Neuronal stem cell (in vitro differentiated cells): ENCODE measurements at regions not wholly inside any gene's neighbourhood (a gene's known extent, or its start where the extent isn't known, plus 50 kb on each side); places are given as distances from the start of the nearest gene placed in this dataset.

Source experiments
- DNase-seq: peaks from one replicate; pipeline ENCODE4 v3.0.0-alpha.2; 2013; ENCODE audit warnings: low spot score
- H2AFZ ChIP-seq: one replicate; pipeline ENCODE4 v1.6.1; 2013; ENCODE audit warnings: mild to moderate bottlenecking, low read length, inconsistent platforms
- H2AK5ac ChIP-seq: 2 replicates; pipeline ENCODE4 v1.6.1; 2013; ENCODE audit warnings: low read depth, mild to moderate bottlenecking, inconsistent platforms, low read length, moderate library complexity, mixed read lengths
- H2BK120ac ChIP-seq: 2 replicates; pipeline ENCODE4 v1.6.1; 2013; ENCODE audit warnings: low read depth, mild to moderate bottlenecking, inconsistent platforms, low read length, moderate library complexity, mixed read lengths
- H2BK12ac ChIP-seq: one replicate; pipeline ENCODE4 v1.6.1; 2013; ENCODE audit warnings: low read length, inconsistent platforms
- H2BK15ac ChIP-seq: 2 replicates; pipeline ENCODE4 v1.6.1; 2013; ENCODE audit warnings: mild to moderate bottlenecking, low read length, inconsistent platforms, mixed read lengths
- H2BK5ac ChIP-seq: one replicate; pipeline ENCODE4 v1.6.1; 2013; ENCODE audit warnings: inconsistent platforms, mild to moderate bottlenecking, low read length, moderate library complexity
- H3K14ac ChIP-seq: one replicate; pipeline ENCODE4 v1.6.1; 2013; ENCODE audit warnings: low read length, inconsistent platforms
- H3K18ac ChIP-seq: 2 replicates; pipeline ENCODE4 v1.6.1; 2013; ENCODE audit warnings: low read length, inconsistent platforms
- H3K23ac ChIP-seq: 2 replicates; pipeline ENCODE4 v1.6.1; 2013; ENCODE audit warnings: low read depth, mild to moderate bottlenecking, mixed read lengths, low read length, inconsistent platforms; ENCODE audit not compliant: poor library complexity
- H3K27ac ChIP-seq: replicated peaks from 3 replicates; pipeline ENCODE4 v1.5.1; 2013; ENCODE audit warnings: low read length, inconsistent platforms
- H3K27me3 ChIP-seq, 3 experiments: 2 replicates each; pipeline ENCODE4 v1.6.1; 2013; ENCODE audit warnings: low read length in 3 of 3, mild to moderate bottlenecking in 2 of 3, inconsistent platforms in 1 of 3, low read depth in 1 of 3, mixed read lengths in 1 of 3, moderate library complexity in 1 of 3; ENCODE audit not compliant: control insufficient read depth in 3 of 3, insufficient read depth in 3 of 3
- H3K36me3 ChIP-seq, 2 donors: replicated peaks in 1 of 2; 2 replicates each; pipeline ENCODE4 v1.6.1; 2013; ENCODE audit warnings: low read length in 2 of 2; ENCODE audit not compliant: control insufficient read depth in 2 of 2, insufficient read depth in 2 of 2
- H3K4ac ChIP-seq: 2 replicates; pipeline ENCODE4 v1.6.1; 2013; ENCODE audit warnings: inconsistent platforms, mild to moderate bottlenecking, low read length, moderate library complexity
- H3K4me1 ChIP-seq, 2 donors: 1 replicate in 1 of 2; 2 replicates in 1 of 2; pipeline ENCODE4 v1.6.1; 2013; ENCODE audit warnings: low read length in 2 of 2, low read depth in 1 of 2; ENCODE audit not compliant: control insufficient read depth in 2 of 2, insufficient read depth in 1 of 2
- H3K4me2 ChIP-seq: one replicate; pipeline ENCODE4 v1.6.1; 2013; ENCODE audit warnings: mild to moderate bottlenecking, low read length, inconsistent platforms; ENCODE audit not compliant: insufficient read depth, poor library complexity, severe bottlenecking
- H3K4me3 ChIP-seq, 2 donors: 2 replicates each; pipeline ENCODE4 v1.5.1; 2013; ENCODE audit warnings: low read length in 2 of 2, mild to moderate bottlenecking in 2 of 2, inconsistent platforms in 1 of 2, moderate library complexity in 1 of 2
- H3K79me1 ChIP-seq: one replicate; pipeline ENCODE4 v1.6.1; 2013; ENCODE audit warnings: low read depth, mild to moderate bottlenecking, inconsistent platforms, low read length, moderate library complexity
- H3K9ac ChIP-seq: one replicate; pipeline ENCODE4 v1.6.1; 2013; ENCODE audit warnings: mild to moderate bottlenecking, low read depth, low read length, inconsistent platforms; ENCODE audit not compliant: poor library complexity
- H3K9me3 ChIP-seq, 2 donors: replicated peaks in 1 of 2; 2 replicates each; pipeline versions ENCODE3 to v1.6.1; 2013; ENCODE audit warnings: low read length in 2 of 2, mild to moderate bottlenecking in 2 of 2, inconsistent platforms in 1 of 2, low read depth in 1 of 2, mixed read lengths in 1 of 2, moderate library complexity in 1 of 2; ENCODE audit not compliant: control insufficient read depth in 2 of 2, insufficient read depth in 1 of 2
- H4K8ac ChIP-seq: one replicate; pipeline ENCODE4 v1.6.1; 2013; ENCODE audit warnings: low read depth, mild to moderate bottlenecking, inconsistent platforms, low read length, moderate library complexity
- H4K91ac ChIP-seq: one replicate; pipeline ENCODE4 v1.6.1; 2013; ENCODE audit warnings: low read length, low read depth, mild to moderate bottlenecking, inconsistent platforms; ENCODE audit not compliant: poor library complexity
- WGBS, 2 donors: extraction: QIAGEN DNeasy Blood & Tissue Kit; methylation state at CpG; one replicate each; pipeline ENCODE4 v1.1.7; 2013; ENCODE audit warnings: missing lambda C conversion rate in 2 of 2, mixed read lengths in 1 of 2; ENCODE audit not compliant: insufficient read length in 2 of 2, insufficient replicate concordance in 1 of 2; ENCODE audit errors: extremely low coverage in 2 of 2; 5-methylcytosine and 5-hydroxymethylcytosine counted together

DNA sequence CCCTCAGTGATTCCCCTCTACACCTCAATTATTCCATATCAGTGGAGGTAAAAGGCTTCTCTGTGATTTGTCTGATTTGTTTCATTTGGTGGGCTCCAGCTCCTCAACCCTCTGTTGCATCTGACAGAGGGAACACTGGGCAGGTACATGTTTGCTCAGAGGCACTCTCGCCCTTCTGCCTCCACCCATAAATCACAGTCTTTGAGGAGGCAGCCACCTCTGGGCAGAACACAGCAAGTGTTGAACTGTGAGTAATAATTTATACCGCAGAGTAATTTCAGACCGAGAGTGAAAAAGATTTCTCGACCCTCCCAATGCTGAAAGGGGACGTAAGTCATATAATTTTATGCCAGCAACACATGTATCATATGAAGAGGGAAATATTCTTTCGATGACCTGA lies 330.1 kb upstream of the PBX1 start:
- H3K36me3 ChIP-seq: no peaks in the 10 kb centered on the region
- H3K27ac ChIP-seq: no peak overlapping the region
- no peaks in the 10 kb centered on the region for H3K79me1 ChIP-seq
- no peak overlapping the region for H3K14ac ChIP-seq
- H3K4ac ChIP-seq: no peak overlapping the region
- H3K4me3 ChIP-seq: no peak overlapping the region
- H2BK5ac ChIP-seq: no peak overlapping the region
- no peaks in the 10 kb centered on the region for H3K9me3 ChIP-seq
- no peak overlapping the region for H2BK15ac ChIP-seq
- DNase-seq: no peak
- no CpG with 5 or more reads among the region's 6 CpGs for WGBS, 2 donors
- no peak overlapping the region for H2AK5ac ChIP-seq
- H2BK12ac ChIP-seq: no peak overlapping the region
- no peak overlapping the region for H4K8ac ChIP-seq
- H3K27me3 ChIP-seq: no peaks in the 10 kb centered on the region
- no peak overlapping the region for H3K23ac ChIP-seq
- H3K9ac ChIP-seq: no peak overlapping the region
- H3K18ac ChIP-seq: no peak overlapping the region
- no peak overlapping the region for H2AFZ ChIP-seq
- no peak overlapping the region for H2BK120ac ChIP-seq
- H4K91ac ChIP-seq: no peak overlapping the region
- no peak overlapping the region for H3K4me2 ChIP-seq
- no peaks in the 10 kb centered on the region for H3K4me1 ChIP-seq

DNA sequence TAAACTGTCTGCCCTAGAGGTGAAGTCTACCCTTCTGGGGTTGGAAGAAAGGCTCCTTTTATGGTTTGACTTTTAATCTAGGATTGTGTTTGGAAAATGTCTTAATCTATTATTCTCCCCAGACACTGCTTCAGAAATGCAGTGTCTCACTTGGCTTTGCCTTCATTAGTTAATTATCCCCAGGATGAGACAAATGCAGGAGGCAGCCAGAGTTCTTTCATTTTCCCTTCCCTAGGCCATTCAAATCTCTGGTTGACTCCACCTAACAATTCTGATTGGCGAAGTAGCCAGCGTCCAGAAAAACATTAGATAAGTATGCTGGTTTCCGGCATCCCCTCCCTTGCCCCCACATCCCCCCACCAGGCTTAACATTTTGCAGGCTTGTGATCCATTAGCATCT lies 325.8 kb upstream of the PBX1 start:
- Histone ChIP-seq H4K8ac (no peak overlapping the region), H2BK15ac (no peak overlapping the region), H3K18ac (no peak overlapping the region), H3K9ac (no peak overlapping the region), H2BK12ac (no peak overlapping the region), H3K4ac (no peak overlapping the region), H3K4me2 (no peak overlapping the region), H3K14ac (no peak overlapping the region), H3K36me3 (no peaks in the 10 kb centered on the region), H3K79me1 (no peaks in the 10 kb centered on the region), H3K4me1 (no peaks in the 10 kb centered on the region), H3K27me3 (no peaks in the 10 kb centered on the region), H3K9me3 (peaks cover 0 to 3% of the 10 kb centered on the region in 2 donors), H3K27ac (no peak overlapping the region), H2AFZ (no peak overlapping the region), H3K23ac (no peak overlapping the region), H3K4me3 (no peak overlapping the region), H4K91ac (no peak overlapping the region), H2BK120ac (no peak overlapping the region), H2BK5ac (no peak overlapping the region), H2AK5ac (no peak overlapping the region)
- no CpG with 5 or more reads among the region's 3 CpGs for WGBS, 2 donors
- no peak for DNase-seq

DNA sequence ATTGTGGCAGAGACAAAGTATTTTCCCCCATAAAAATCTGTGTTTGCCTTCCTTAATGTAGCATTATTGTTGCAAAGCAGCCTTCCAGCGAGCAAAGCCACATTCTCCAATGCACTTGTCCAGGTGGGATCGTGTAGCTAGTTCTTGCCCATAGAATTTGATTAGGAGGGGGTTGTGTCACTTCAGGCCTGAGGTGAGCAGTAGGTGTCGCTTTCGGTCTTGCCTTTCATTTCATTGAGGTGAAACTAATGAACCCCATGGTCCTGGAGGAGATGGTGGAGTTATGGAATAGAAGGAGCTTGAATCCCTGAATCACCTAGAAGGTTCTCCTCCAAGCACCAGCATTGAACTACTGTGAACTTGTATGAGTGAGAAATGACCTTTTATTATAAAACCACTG lies 318.9 kb upstream of the PBX1 start:
- H3K4me1 ChIP-seq: no peaks in the 10 kb centered on the region
- no peak overlapping the region for H3K4ac ChIP-seq
- H3K9ac ChIP-seq: no peak overlapping the region
- WGBS, 2 donors: no CpG with 5 or more reads among the region's 4 CpGs
- H3K4me3 ChIP-seq: no peak overlapping the region
- no peak overlapping the region for H3K18ac ChIP-seq
- H2BK120ac ChIP-seq: no peak overlapping the region
- no peaks in the 10 kb centered on the region for H3K79me1 ChIP-seq
- no peak overlapping the region for H2AFZ ChIP-seq
- no peak for DNase-seq
- H2BK5ac ChIP-seq: no peak overlapping the region
- H2BK12ac ChIP-seq: no peak overlapping the region
- H3K4me2 ChIP-seq: no peak overlapping the region
- H3K36me3 ChIP-seq: no peaks in the 10 kb centered on the region
- H2BK15ac ChIP-seq: no peak overlapping the region
- H4K8ac ChIP-seq: no peak overlapping the region
- no peaks in the 10 kb centered on the region for H3K9me3 ChIP-seq
- H3K27ac ChIP-seq: no peak overlapping the region
- H3K14ac ChIP-seq: no peak overlapping the region
- H4K91ac ChIP-seq: no peak overlapping the region
- no peaks in the 10 kb centered on the region for H3K27me3 ChIP-seq
- no peak overlapping the region for H3K23ac ChIP-seq
- H2AK5ac ChIP-seq: no peak overlapping the region

DNA sequence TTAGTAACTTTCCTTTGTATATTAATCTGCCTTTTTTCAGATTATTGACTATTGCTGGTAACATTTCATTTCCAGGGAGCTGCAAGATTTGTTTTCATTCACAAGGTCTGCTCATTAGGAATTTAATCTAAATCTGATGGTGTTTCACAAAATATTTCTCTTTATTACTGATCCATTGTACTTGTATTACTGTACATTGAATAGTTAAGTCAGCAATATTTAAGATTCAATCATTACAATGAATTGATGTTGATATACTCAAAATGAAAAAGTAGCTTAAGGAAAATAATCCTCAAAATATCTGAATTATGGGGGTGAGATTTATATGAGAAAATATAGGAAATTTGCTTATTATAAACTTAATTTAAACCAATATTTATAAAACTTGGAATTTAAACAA lies 308.6 kb upstream of the PBX1 start:
- Histone ChIP-seq H3K4me1 (no peaks in the 10 kb centered on the region), H2BK12ac (no peak overlapping the region), H2BK120ac (no peak overlapping the region), H3K4me3 (no peak overlapping the region), H2AFZ (no peak overlapping the region), H2AK5ac (no peak overlapping the region), H3K14ac (no peak overlapping the region), H2BK15ac (no peak overlapping the region), H3K4ac (no peak overlapping the region), H3K27ac (no peak overlapping the region), H4K8ac (no peak overlapping the region), H3K4me2 (no peak overlapping the region), H3K9me3 (peaks cover 0 to 7% of the 10 kb centered on the region in 2 donors), H4K91ac (no peak overlapping the region), H3K27me3 (no peaks in the 10 kb centered on the region), H2BK5ac (no peak overlapping the region), H3K9ac (no peak overlapping the region), H3K18ac (no peak overlapping the region), H3K79me1 (no peaks in the 10 kb centered on the region), H3K23ac (no peak overlapping the region), H3K36me3 (no peaks in the 10 kb centered on the region)
- no peak for DNase-seq
